HUES48 (cell line): ENCODE measurements at regions not wholly inside any gene's neighbourhood (a gene's known extent, or its start where the extent isn't known, plus 50 kb on each side); places are given as distances from the start of the nearest gene placed in this dataset.
"Not testable (repeated sequence)": the region's sequence is repeated elsewhere in the genome, so short reads cannot be mapped to it uniquely, and the experiment has no call there.

Source experiments
- H3K27ac ChIP-seq: one replicate; pipeline ENCODE4 v1.7.0; 2013; ENCODE audit warnings: low read depth, low read length, inconsistent platforms
- H3K27me3 ChIP-seq: 2 replicates; pipeline ENCODE4 v1.6.1; 2013; ENCODE audit warnings: mild to moderate bottlenecking, low read length; ENCODE audit not compliant: control insufficient read depth, insufficient read depth
- H3K36me3 ChIP-seq: 2 replicates; pipeline ENCODE4 v1.6.1; 2013; ENCODE audit warnings: low read length; ENCODE audit not compliant: control insufficient read depth, insufficient read depth
- H3K4me1 ChIP-seq: 2 replicates; pipeline ENCODE4 v1.6.1; 2013; ENCODE audit warnings: mild to moderate bottlenecking, low read length; ENCODE audit not compliant: control insufficient read depth, insufficient read depth
- H3K4me3 ChIP-seq: 2 replicates; pipeline ENCODE4 v1.5.1; 2013; ENCODE audit warnings: mild to moderate bottlenecking, low read depth, low read length
- H3K9ac ChIP-seq: 2 replicates; pipeline ENCODE4 v1.6.1; 2013; ENCODE audit warnings: mild to moderate bottlenecking, low read depth, low read length, moderate library complexity
- H3K9me3 ChIP-seq: 2 replicates; pipeline ENCODE4 v1.6.1; 2013; ENCODE audit warnings: low read length; ENCODE audit not compliant: control insufficient read depth, insufficient read depth

DNA sequence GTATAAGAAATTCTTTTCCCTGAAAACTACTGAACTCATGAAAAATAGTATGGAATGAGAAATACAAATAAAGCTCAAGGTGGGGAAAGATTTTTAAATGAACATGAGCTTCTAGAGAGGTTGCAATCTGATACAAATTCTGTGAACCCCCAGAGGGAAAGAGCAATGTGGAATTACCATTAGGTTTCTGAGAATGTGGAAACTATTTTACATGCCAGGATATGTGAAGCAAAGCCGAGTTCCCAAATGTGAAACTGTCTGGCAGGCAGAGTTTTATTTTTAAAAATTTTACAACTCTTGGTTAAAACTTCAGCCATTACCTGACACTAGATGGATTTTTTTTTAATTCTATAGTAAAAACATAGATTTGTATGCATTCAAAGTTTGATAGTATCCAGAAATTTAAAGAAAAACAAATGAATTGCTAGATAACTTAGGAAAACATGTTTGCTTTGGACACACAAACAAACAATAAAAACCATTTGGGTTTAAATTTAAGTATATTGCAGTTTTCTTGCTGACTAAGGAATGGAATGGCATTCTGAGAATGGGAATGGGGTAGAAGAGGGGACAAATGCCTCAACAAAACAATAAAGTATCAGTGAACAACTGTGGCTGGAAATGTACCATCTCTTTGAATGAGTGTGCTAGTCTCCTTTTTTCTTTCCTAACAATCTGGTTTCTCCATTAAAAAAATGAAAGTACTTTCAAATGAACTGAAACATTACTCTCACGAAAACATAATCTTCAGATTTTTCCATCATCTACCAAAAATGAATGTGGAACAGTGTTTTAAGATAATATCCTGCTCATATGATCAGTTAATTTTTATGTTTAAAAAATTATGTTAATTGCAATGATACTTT, 99.6 kb downstream of the PCDH18 start:
- no peaks in the 10 kb centered on the region for H3K4me1 ChIP-seq
- H3K4me3 ChIP-seq = no peak overlapping the region
- no peak overlapping the region for H3K27ac ChIP-seq
- H3K27me3 ChIP-seq = no peaks in the 10 kb centered on the region
- no peaks in the 10 kb centered on the region for H3K9me3 ChIP-seq
- no peak overlapping the region for H3K9ac ChIP-seq
- H3K36me3 ChIP-seq = no peaks in the 10 kb centered on the region

DNA sequence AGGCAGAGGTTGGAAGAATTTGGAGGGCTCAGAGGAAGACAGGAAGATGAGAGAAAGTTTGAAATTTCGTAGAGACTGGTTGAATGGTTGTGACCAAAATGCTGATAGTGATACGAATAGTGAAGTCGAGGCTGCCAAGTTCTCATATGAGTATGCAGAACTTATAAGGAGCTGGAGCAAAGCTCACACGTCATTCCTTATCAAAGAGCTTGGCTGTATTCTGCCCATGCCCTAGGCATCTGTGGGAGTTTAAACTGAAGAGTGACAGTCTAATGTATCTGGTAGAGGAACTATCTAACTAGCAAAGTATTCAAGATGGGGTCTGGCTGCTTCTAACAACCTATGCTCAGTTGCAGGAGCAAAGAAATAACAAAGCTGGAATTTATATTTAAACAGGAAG, 102.1 kb downstream of the PCDH18 start:
- Histone ChIP-seq H3K9ac (no peak overlapping the region), H3K36me3 (no peaks in the 10 kb centered on the region), H3K4me3 (no peak overlapping the region), H3K27ac (no peak overlapping the region), H3K27me3 (no peaks in the 10 kb centered on the region), H3K9me3 (no peaks in the 10 kb centered on the region), H3K4me1 (no peaks in the 10 kb centered on the region)

DNA sequence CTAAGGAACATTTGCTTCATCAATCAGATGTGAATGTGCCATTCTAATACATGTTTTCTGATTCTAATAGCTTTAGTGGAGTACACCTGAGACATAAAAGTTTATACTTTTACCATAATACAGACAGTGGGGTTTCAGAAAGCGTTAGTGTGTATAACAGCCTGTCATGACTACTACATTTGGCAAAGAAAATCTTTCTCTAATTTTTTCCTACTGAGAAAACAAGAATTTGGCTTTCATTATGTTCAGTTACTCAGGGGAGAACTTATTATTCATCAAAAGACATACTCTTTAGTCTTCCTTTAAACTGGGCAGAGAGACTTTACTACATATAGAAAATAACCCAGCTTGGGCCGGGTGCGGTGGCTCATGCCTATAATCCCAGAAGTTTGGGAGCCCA, 104.9 kb downstream of the PCDH18 start:
- no peaks in the 10 kb centered on the region for H3K36me3 ChIP-seq
- H3K27ac ChIP-seq = no peak overlapping the region
- no peaks in the 10 kb centered on the region for H3K27me3 ChIP-seq
- no peak overlapping the region for H3K9ac ChIP-seq
- no peaks in the 10 kb centered on the region for H3K9me3 ChIP-seq
- no peaks in the 10 kb centered on the region for H3K4me1 ChIP-seq
- no peak overlapping the region for H3K4me3 ChIP-seq

DNA sequence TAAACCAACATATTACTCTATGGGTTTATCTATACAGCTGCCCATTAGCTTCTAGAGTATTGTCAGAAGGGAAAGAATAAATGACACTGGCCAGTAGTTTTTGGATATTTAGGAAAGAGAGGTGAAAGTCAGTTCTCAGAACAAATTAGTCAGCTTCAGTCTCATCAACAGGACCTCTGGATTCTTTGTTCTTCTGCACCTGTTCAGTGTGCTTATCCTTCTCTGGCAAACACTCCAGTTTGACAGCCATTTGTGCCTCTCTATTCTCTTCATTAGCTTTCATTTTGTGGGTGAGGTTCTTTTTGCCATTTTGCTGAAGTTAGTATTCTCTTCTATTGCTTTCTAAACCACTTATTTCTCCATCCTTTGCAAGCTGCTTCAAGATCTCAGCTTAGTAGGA, 107.0 kb downstream of the PCDH18 start:
- Histone ChIP-seq H3K9me3 (peaks cover 3% of the 10 kb centered on the region; the same call in 1 of the 2 replicates), H3K27me3 (no peaks in the 10 kb centered on the region), H3K4me3 (no peak overlapping the region), H3K27ac (no peak overlapping the region), H3K9ac (no peak overlapping the region), H3K4me1 (no peaks in the 10 kb centered on the region), H3K36me3 (no peaks in the 10 kb centered on the region)

DNA sequence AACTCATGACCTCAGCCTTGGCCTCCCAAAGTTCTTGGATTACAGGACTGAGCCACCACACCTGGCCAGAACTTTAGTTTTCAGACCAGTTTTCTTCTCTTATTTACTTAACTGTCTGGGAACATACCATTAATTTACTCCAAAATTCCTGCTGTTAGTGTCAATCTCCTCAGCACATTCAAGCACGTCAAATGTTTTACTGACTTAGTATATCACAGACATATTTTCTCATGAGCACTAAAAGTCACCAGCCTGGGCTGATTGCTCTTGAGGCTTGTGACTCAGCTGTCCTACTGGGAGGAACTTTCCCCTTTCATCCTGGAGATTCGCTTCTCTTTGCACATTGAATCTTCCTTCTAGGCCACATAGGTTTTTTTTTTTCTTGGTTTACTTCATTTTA, 109.6 kb downstream of the PCDH18 start:
- H3K4me3 ChIP-seq = no peak overlapping the region
- no peaks in the 10 kb centered on the region for H3K36me3 ChIP-seq
- H3K27me3 ChIP-seq = no peaks in the 10 kb centered on the region
- no peaks in the 10 kb centered on the region for H3K4me1 ChIP-seq
- no peak overlapping the region for H3K9ac ChIP-seq
- H3K9me3 ChIP-seq = peaks cover 3% of the 10 kb centered on the region; the same call in 1 of the 2 replicates
- no peak overlapping the region for H3K27ac ChIP-seq

DNA sequence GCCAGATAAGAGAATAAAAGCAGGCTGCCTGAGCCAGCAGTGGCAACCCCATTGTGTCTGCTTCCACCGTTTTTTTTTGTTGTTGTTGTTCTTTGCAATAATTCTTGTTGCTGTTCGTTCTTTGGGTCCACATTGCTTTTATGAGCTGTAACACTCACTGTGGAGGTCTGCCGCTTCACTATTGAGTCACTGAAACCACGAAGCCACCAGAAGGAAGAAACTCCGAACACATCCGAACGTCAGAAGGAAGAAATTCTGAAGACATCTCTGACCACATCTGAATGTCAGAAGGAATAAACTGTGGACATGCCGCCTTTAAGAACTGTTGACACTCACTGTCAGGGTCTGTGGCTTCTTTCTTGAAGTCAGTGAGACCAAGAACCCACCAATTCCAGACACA, 110.5 kb downstream of the PCDH18 start:
- Histone ChIP-seq H3K4me3 (no peak overlapping the region), H3K27me3 (no peaks in the 10 kb centered on the region), H3K9ac (no peak overlapping the region), H3K9me3 (peaks cover 3% of the 10 kb centered on the region; the same call in 1 of the 2 replicates), H3K36me3 (no peaks in the 10 kb centered on the region), H3K4me1 (no peaks in the 10 kb centered on the region), H3K27ac (no peak overlapping the region)

DNA sequence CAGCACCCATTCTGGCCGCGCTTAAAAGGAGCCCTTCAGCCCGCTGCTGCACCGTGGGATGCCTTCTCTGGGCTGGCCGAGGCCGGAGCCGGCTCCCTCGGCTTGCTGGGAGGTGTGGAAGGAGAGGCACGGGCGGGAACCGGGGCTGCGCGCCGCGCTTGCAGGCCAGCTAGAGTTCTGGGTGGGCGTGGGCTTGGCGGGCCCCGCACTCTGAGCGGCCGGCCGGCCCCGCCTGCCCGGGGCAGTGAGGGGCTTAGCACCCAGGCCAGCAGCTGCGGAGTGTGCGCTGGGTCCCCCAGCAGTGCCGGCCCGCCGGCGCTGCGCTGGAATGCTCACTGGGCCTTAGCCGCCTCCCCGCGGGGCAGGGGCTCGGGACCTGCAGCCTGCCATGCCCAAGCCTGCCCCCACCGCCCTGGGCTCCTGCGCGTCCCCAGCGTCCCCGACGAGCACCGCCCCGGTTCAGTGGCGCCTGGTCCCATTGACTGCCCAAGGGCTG, 111.3 kb downstream of the PCDH18 start:
- Histone ChIP-seq H3K4me3 (no peak overlapping the region), H3K27me3 (no peaks in the 10 kb centered on the region), H3K9me3 (peaks cover 3% of the 10 kb centered on the region; the same call in 1 of the 2 replicates), H3K4me1 (no peaks in the 10 kb centered on the region), H3K27ac (no peak overlapping the region), H3K36me3 (no peaks in the 10 kb centered on the region), H3K9ac (no peak overlapping the region)

DNA sequence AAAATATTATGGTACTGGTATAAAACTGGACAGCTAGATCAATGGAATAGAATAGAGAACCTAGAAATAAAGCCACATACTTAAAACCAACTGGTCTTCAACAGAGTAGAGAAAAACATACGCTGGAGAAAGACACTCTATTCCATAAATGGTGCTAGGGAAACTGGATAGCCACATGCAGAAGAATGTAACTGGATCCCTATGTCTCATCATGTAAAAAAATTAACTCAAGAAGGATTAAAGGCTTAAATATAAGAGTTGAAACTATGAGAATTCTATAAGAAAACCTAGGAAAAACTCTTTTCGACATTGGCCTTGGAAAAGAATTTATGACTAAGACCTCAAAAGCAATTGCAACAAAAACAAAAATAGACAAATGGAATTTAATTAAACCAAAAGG, 114.6 kb downstream of the PCDH18 start:
- H3K9me3 ChIP-seq = peaks cover 3% of the 10 kb centered on the region; the same call in 1 of the 2 replicates
- H3K27ac ChIP-seq = no peak overlapping the region
- H3K4me3 ChIP-seq = no peak overlapping the region
- no peaks in the 10 kb centered on the region for H3K36me3 ChIP-seq
- no peaks in the 10 kb centered on the region for H3K4me1 ChIP-seq
- no peak overlapping the region for H3K9ac ChIP-seq
- H3K27me3 ChIP-seq = no peaks in the 10 kb centered on the region

DNA sequence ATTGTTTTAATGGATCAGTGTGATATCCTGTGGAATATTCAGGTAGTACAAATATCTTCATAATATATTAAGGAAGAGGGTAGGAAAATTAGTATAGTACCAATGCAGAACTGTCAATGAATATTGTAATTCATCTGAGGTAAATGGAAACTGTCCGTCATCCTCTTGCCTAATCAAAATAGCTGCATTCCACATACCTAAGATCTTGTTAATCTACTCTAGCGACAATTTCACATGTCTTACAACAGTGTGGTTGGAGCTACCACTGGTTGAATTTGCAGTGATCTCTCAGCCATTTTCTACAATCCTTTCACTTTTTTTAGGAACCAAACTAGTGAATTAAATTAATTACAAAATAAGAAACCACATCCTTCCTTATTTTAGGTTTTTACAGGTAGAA, 117.5 kb downstream of the PCDH18 start:
- no peaks in the 10 kb centered on the region for H3K36me3 ChIP-seq
- H3K4me3 ChIP-seq = no peak overlapping the region
- no peaks in the 10 kb centered on the region for H3K4me1 ChIP-seq
- H3K9me3 ChIP-seq = no peaks in the 10 kb centered on the region
- no peaks in the 10 kb centered on the region for H3K27me3 ChIP-seq
- H3K9ac ChIP-seq = no peak overlapping the region
- no peak overlapping the region for H3K27ac ChIP-seq

DNA sequence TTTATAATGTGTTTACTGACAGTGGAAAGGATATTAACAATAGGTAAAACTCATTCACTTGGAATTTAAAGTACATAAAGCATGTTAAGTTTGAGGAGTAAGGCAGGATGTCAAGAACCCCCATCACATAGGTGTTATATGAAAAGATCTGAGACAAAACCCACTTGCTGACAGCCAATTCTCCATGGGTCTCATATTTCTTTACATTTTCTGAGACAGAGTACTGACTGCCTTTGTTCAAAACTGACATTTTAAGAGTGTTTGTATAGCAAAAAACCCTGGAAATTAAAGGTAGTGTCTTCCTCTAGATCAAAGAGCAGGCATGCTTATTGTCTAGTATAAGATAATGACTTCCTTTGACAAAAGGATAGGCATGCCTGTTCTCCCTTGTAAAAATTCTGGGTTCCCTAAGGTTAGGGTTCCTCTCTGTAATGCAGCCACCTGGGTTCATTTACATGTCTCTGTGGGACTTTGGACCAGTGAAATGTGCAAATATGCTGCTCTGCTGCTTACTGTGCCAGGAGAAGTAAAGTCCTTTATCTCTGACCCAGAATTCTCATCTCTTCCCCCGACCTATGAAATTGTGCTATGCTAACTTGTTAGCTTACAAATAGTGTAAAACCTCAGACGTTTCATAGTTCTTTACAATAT, 123.6 kb downstream of the PCDH18 start:
- Histone ChIP-seq H3K4me1 (0 out of 2 replicates have a peak, but pooled peaks cover 4% of the 10 kb centered on the region), H3K9ac (no peak overlapping the region), H3K27ac (no peak overlapping the region), H3K36me3 (no peaks in the 10 kb centered on the region), H3K9me3 (no peaks in the 10 kb centered on the region), H3K27me3 (no peaks in the 10 kb centered on the region; the same call in 1 of the 2 replicates), H3K4me3 (no peak overlapping the region)

DNA sequence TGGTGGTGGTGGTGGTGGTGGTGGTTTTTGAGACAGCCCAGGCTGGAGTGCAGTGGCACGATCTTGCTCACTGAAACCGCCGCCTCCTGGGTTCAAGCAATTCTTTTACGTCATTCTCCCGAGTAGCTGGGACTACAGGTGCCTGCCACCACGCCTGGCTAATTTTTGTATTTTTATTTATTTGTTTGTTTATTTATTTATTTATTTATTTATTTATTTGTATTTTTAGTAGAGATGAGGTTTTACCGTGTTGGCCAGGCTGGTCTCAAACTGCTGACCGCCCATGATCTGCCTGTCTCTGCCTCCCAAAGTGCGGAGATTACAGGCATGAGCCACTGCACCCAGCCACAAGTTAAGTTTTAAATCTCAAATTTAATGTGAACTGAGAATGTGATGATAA, 126.5 kb downstream of the PCDH18 start:
- H3K9me3 ChIP-seq, H3K36me3 ChIP-seq, H3K27me3 ChIP-seq, H3K9ac ChIP-seq, H3K4me1 ChIP-seq, H3K27ac ChIP-seq, H3K4me3 ChIP-seq: not testable (repeated sequence)
